Progenitor cell of endocrine pancreas (in vitro differentiated cells): ENCODE measurements at regions not wholly inside any gene's neighbourhood (a gene's known extent, or its start where the extent isn't known, plus 50 kb on each side); places are given as distances from the start of the nearest gene placed in this dataset.

Experiments used
- DNase-seq: peaks from one replicate; pipeline ENCODE4 v3.0.0; 2021; ENCODE audit warnings: low spot score; ENCODE audit not compliant: unreplicated experiment
- H3K27ac Mint-ChIP-seq: 2 replicates; pipeline ENCODE4 v1.8.0; 2021; ENCODE audit warnings: mild to moderate bottlenecking, moderate library complexity, mixed read lengths
- H3K27me3 Mint-ChIP-seq: 2 replicates; pipeline ENCODE4 v1.8.0; 2021; ENCODE audit warnings: mixed read lengths
- H3K36me3 Mint-ChIP-seq: 2 replicates; pipeline ENCODE4 v1.8.0; 2022; ENCODE audit warnings: mixed read lengths; ENCODE audit not compliant: insufficient read depth
- H3K4me1 Mint-ChIP-seq: 2 replicates; pipeline ENCODE4 v1.8.0; 2021; ENCODE audit warnings: low read depth, mixed read lengths
- H3K4me3 Mint-ChIP-seq: 2 replicates; pipeline ENCODE4 v1.8.0; 2021; ENCODE audit warnings: low read depth, mild to moderate bottlenecking, moderate library complexity, mixed read lengths
- H3K9me3 Mint-ChIP-seq: 2 replicates; pipeline ENCODE4 v1.8.0; 2021; ENCODE audit warnings: low read depth, mixed read lengths
- CTCF ChIP-seq: fragments of 200-600 bp; sonication (generic); IDR thresholded peaks from one replicate; pipeline ENCODE4 v1.5.0; 2021; ENCODE audit warnings: antibody characterized with exemption, mild to moderate bottlenecking; ENCODE audit not compliant: unreplicated experiment

GRCh38 chr1:56036479-56036878 lies 542.9 kb downstream of the PLPP3 start:
- DNase-seq = no peak
- Mint-ChIP-seq H3K36me3 (no peaks in the 10 kb centered on the region), H3K9me3 (no peaks in the 10 kb centered on the region), H3K4me1 (no peaks in the 10 kb centered on the region), H3K27ac (no peak overlapping the region), H3K27me3 (peaks cover 13% of the 10 kb centered on the region), H3K4me3 (no peak overlapping the region)
- TF ChIP-seq CTCF = no peak

- no peaks in the 10 kb centered on the region for H3K9me3 Mint-ChIP-seq
- H3K4me1 Mint-ChIP-seq = no peaks in the 10 kb centered on the region
- no peak overlapping the region for H3K4me3 Mint-ChIP-seq
- no peak for DNase-seq
- H3K27me3 Mint-ChIP-seq = peaks cover 13% of the 10 kb centered on the region
- H3K36me3 Mint-ChIP-seq = no peaks in the 10 kb centered on the region
- H3K27ac Mint-ChIP-seq = no peak overlapping the region
- no peak for TF ChIP-seq CTCF
Observed at GRCh38 chr1:56034847-56035481, 544.4 kb downstream of the PLPP3 start.

DNA sequence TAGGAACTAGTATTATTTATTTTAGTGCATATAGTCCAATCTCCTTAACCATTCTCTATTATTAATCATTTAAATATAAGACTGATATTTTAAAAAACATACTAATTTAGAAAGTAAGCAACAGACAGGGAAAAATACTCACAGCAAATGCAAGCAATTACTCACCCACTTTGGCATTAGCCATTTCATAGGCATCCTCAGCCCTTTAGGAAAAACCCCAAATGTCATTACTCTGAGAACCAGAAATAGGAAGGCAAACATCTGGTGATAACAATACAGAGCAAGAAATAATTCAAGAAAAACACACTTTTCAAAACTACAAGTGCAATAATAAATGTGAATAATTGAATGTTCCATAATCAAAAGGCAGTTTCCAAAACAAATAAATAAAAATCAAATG lies 545.1 kb downstream of the PLPP3 start:
- Mint-ChIP-seq H3K27me3 (peaks cover 13% of the 10 kb centered on the region), H3K36me3 (no peaks in the 10 kb centered on the region), H3K4me1 (peaks cover 6% of the 10 kb centered on the region), H3K4me3 (no peak overlapping the region), H3K27ac (no peak overlapping the region), H3K9me3 (no peaks in the 10 kb centered on the region)
- no peak for DNase-seq
- no peak for TF ChIP-seq CTCF

- Mint-ChIP-seq H3K27ac (no peak overlapping the region), H3K4me3 (no peak overlapping the region)
Observed at GRCh38 chr1:56033321-56034037, 545.9 kb downstream of the PLPP3 start.

More at GRCh38 chr1:56033321-56034037, 545.9 kb downstream of the PLPP3 start:
- Mint-ChIP-seq H3K36me3 (no peaks in the 10 kb centered on the region), H3K27me3 (peaks cover 9% of the 10 kb centered on the region), H3K4me1 (peaks cover 8% of the 10 kb centered on the region), H3K9me3 (no peaks in the 10 kb centered on the region)
- DNase-seq = no peak
- no peak for TF ChIP-seq CTCF
